ENCODE measurements at regions not wholly inside any gene's neighbourhood (a gene's known extent, or its start where the extent isn't known, plus 50 kb on each side); places are given as distances from the start of the nearest gene placed in this dataset.

DNA sequence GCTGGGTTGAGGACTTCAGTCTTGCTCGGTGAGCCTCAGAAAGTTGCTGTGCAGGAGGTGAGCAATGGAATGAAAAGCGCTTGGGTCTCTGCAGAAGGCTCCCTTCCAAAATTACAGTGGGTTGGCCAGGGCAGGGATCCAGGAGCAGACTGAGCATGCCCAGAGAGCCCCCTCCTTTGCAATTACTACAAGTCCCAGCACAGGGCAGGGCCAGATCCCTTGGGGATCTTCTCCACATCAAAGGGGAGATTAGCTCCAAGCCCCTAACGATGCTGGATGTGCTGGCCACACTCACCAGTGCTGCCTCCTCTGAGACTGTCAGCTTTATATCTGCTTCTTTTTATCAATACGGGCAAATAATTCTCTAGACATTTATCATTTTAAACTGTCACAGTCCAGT, 337.5 kb downstream of the RPS24 start:
- Mint-ChIP-seq H3K36me3 (ENCODE audit: insufficient read depth, unreplicated experiment) (no peaks in the 10 kb centered on the region), H3K4me3 (ENCODE audit: low read depth, unreplicated experiment) (no peak overlapping the region), H3K4me1 (ENCODE audit: low read depth, unreplicated experiment) (no peaks in the 10 kb centered on the region), H3K27me3 (ENCODE audit: unreplicated experiment) (peaks cover 98% of the 10 kb centered on the region), H3K27ac (ENCODE audit: unreplicated experiment) (no peak overlapping the region), H3K9me3 (ENCODE audit: low read depth, unreplicated experiment) (no peaks in the 10 kb centered on the region)
- no TSS peak for BruUV-seq (replicated peaks)
- CTCF ChIA-PET = interaction anchor here (1.8 kb wide), 1 partner anchor 813 kb away, joined by 4 read pairs; no protein-coding TSS in a partner anchor
- DNase-seq = no peak
- intact Hi-C loops (cut with micrococcal nuclease; ENCODE audit: unreplicated experiment) = no loop called here
- TF ChIP-seq, protein P1, sequence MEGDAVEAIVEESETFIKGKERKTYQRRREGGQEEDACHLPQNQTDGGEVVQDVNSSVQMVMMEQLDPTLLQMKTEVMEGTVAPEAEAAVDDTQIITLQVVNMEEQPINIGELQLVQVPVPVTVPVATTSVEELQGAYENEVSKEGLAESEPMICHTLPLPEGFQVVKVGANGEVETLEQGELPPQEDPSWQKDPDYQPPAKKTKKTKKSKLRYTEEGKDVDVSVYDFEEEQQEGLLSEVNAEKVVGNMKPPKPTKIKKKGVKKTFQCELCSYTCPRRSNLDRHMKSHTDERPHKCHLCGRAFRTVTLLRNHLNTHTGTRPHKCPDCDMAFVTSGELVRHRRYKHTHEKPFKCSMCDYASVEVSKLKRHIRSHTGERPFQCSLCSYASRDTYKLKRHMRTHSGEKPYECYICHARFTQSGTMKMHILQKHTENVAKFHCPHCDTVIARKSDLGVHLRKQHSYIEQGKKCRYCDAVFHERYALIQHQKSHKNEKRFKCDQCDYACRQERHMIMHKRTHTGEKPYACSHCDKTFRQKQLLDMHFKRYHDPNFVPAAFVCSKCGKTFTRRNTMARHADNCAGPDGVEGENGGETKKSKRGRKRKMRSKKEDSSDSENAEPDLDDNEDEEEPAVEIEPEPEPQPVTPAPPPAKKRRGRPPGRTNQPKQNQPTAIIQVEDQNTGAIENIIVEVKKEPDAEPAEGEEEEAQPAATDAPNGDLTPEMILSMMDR (IDR thresholded peaks at IDR 0.05; ENCODE audit: unreplicated experiment) = no peak

DNA sequence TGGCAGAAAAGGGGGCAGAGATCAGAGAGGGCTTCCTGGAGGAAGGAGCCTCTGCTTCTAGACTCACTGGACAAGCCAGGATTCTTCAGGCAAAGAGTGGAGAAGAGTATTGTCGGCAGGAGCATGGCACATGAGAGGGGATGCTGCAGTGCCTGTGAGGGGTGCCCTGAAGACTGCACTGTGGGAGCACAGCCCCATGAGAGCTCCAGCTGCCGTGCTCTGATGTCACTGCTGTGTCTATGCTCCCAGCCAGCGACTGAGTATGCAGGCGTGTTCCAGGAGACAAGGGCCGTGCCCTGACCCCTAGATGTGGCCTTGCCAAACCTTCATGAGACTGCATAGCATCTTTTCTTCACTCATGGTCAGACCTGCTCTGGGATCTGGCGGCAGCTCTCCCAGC, 339.1 kb downstream of the RPS24 start:
- BruUV-seq (replicated peaks) = no TSS peak
- Mint-ChIP-seq H3K27ac (ENCODE audit: unreplicated experiment) (no peak overlapping the region), H3K9me3 (ENCODE audit: low read depth, unreplicated experiment) (no peaks in the 10 kb centered on the region), H3K4me1 (ENCODE audit: low read depth, unreplicated experiment) (no peaks in the 10 kb centered on the region), H3K27me3 (ENCODE audit: unreplicated experiment) (peaks cover 98% of the 10 kb centered on the region), H3K4me3 (ENCODE audit: low read depth, unreplicated experiment) (no peak overlapping the region), H3K36me3 (ENCODE audit: insufficient read depth, unreplicated experiment) (no peaks in the 10 kb centered on the region)
- TF ChIP-seq, protein P1 (IDR thresholded peaks at IDR 0.05; ENCODE audit: unreplicated experiment) = no peak
- CTCF ChIA-PET = interaction anchor here (1.4 kb wide), 1 partner anchor 8 kb away, joined by 3 read pairs; no protein-coding TSS in a partner anchor
- intact Hi-C loops (cut with micrococcal nuclease; ENCODE audit: unreplicated experiment) = no loop called here
- DNase-seq = no peak

DNA sequence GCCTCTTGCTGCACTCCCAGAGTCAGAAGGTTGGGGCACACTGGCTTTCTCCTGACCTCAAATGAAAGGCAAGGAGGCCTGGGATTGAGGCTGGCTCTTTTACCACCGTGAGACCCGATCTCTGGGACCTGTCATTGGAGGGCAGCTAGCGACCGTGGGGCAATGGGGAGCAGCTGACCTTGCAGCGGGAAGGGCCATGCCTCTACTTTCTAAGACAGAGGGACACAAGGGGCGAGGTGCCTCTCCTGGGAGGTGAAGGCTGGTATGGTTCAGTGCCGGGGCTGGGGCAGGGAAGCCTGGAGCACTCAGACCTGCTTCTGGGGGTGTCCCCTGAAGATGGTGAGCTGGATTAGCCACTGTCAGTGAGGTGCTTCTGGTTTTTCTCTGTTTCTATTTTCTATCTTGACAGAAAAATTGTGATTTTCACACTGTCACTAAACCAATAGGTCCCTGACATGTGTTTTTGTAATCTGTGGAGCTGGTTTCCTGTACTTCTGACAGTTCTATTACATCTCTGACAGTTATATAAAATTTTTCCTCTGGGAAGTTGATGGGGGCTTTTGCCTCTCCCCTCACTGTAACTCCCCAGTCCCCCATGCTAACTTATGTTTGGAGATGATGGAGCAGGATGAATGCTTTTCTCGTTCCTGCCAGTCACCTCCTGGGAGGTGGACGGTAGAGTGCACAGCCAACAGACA, 340.8 kb downstream of the RPS24 start:
- no peak overlapping the region for H3K4me3 Mint-ChIP-seq (ENCODE audit: low read depth, unreplicated experiment)
- TF ChIP-seq, protein P1 (IDR thresholded peaks at IDR 0.05; ENCODE audit: unreplicated experiment) = no peak
- H3K27me3 Mint-ChIP-seq (ENCODE audit: unreplicated experiment) = peaks cover 98% of the 10 kb centered on the region
- intact Hi-C loops (cut with micrococcal nuclease; ENCODE audit: unreplicated experiment) = no loop called here
- no peak for DNase-seq
- no peaks in the 10 kb centered on the region for H3K36me3 Mint-ChIP-seq (ENCODE audit: insufficient read depth, unreplicated experiment)
- no peaks in the 10 kb centered on the region for H3K9me3 Mint-ChIP-seq (ENCODE audit: low read depth, unreplicated experiment)
- no peaks in the 10 kb centered on the region for H3K4me1 Mint-ChIP-seq (ENCODE audit: low read depth, unreplicated experiment)
- CTCF ChIA-PET = no interaction called here
- H3K27ac Mint-ChIP-seq (ENCODE audit: unreplicated experiment) = no peak overlapping the region
- BruUV-seq (replicated peaks) = no TSS peak

DNA sequence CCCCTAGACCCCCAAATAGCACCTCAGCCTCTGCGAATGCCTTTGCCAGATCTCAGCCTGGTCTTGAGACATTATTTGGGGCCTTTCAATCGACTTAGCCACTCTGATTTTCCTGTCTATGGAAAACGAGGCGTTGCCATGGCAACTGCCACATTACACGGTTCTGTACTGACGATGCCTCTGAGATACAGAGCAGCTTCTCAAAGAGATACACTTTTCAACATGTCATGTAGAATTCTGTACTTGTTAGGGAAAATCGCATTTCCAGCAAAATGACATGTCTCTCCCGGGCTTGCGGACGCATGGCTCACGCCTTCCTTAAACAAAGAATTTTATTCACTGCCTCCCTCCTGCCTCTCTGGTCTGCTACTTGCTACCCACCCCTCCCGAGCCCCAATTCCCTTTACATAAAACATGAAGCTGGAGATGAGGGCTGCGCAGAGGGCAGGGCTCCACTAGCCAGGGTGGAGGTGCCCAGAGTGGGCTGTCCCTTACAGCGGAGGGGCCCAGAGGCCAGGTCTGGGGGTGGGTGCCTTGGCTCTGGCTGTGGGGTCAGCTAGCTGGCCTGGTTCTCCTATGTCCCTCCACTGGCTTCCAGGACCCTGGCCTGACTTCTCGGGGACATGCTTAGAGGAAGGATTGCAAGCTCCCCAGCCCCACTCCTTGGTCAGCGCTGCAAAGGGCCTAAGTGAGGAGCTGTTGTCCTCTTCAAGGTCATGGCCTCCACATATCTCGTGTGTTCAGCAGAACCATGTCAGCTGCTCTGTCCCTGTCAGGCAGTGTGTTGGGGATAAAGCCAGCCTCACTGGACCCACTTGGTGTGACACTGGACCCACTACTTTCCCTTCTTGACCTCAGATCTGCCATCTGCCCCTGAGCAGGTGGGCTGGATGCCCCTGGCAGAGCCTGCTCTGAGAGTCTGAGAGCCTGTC, 342.5 kb downstream of the RPS24 start:
- no TSS peak for BruUV-seq (replicated peaks)
- H3K4me3 Mint-ChIP-seq (ENCODE audit: low read depth, unreplicated experiment) = no peak overlapping the region
- DNase-seq = no peak
- H3K27ac Mint-ChIP-seq (ENCODE audit: unreplicated experiment) = no peak overlapping the region
- intact Hi-C loops (cut with micrococcal nuclease; ENCODE audit: unreplicated experiment) = no loop called here
- CTCF ChIA-PET = no interaction called here
- peaks cover 87% of the 10 kb centered on the region for H3K27me3 Mint-ChIP-seq (ENCODE audit: unreplicated experiment)
- no peaks in the 10 kb centered on the region for H3K36me3 Mint-ChIP-seq (ENCODE audit: insufficient read depth, unreplicated experiment)
- H3K4me1 Mint-ChIP-seq (ENCODE audit: low read depth, unreplicated experiment) = no peaks in the 10 kb centered on the region
- TF ChIP-seq, protein P1 (IDR thresholded peaks at IDR 0.05; ENCODE audit: unreplicated experiment) = no peak
- H3K9me3 Mint-ChIP-seq (ENCODE audit: low read depth, unreplicated experiment) = no peaks in the 10 kb centered on the region
